Ectodermal cell (in vitro differentiated cells): ENCODE measurements at regions not wholly inside any gene's neighbourhood (a gene's known extent, or its start where the extent isn't known, plus 50 kb on each side); places are given as distances from the start of the nearest gene placed in this dataset.
"Not testable (repeated sequence)": the region's sequence is repeated elsewhere in the genome, so short reads cannot be mapped to it uniquely, and the experiment has no call there.

Experiments
- H3K27ac ChIP-seq: 2 replicates; pipeline ENCODE4 v1.7.0; 2013; ENCODE audit warnings: mild to moderate bottlenecking, low read depth, low read length; ENCODE audit not compliant: insufficient read depth, poor library complexity, severe bottlenecking
- H3K27me3 ChIP-seq: 2 replicates; pipeline ENCODE4 v1.7.0; 2013; ENCODE audit warnings: mild to moderate bottlenecking, low read length; ENCODE audit not compliant: insufficient read depth, control insufficient read depth, poor library complexity, severe bottlenecking
- H3K36me3 ChIP-seq: one replicate; pipeline ENCODE4 v1.7.0; 2013; ENCODE audit warnings: low read length; ENCODE audit not compliant: control insufficient read depth, insufficient read depth
- H3K4me1 ChIP-seq: one replicate; pipeline ENCODE4 v1.7.0; 2013; ENCODE audit warnings: low read length; ENCODE audit not compliant: control insufficient read depth, insufficient read depth
- H3K4me3 ChIP-seq: 2 replicates; pipeline ENCODE4 v1.7.0; 2013; ENCODE audit warnings: low read depth, low read length, control low read depth; ENCODE audit not compliant: insufficient read depth
- H3K9me3 ChIP-seq: 2 replicates; pipeline ENCODE4 v1.7.0; 2013; ENCODE audit warnings: mild to moderate bottlenecking, low read length, moderate library complexity; ENCODE audit not compliant: control insufficient read depth
- WGBS, 2 experiments: methylation state at CpG; one replicate each; pipeline ENCODE4 v1.1.7; 2013; ENCODE audit warnings: missing lambda C conversion rate in 2 of 2; 5-methylcytosine and 5-hydroxymethylcytosine counted together

DNA sequence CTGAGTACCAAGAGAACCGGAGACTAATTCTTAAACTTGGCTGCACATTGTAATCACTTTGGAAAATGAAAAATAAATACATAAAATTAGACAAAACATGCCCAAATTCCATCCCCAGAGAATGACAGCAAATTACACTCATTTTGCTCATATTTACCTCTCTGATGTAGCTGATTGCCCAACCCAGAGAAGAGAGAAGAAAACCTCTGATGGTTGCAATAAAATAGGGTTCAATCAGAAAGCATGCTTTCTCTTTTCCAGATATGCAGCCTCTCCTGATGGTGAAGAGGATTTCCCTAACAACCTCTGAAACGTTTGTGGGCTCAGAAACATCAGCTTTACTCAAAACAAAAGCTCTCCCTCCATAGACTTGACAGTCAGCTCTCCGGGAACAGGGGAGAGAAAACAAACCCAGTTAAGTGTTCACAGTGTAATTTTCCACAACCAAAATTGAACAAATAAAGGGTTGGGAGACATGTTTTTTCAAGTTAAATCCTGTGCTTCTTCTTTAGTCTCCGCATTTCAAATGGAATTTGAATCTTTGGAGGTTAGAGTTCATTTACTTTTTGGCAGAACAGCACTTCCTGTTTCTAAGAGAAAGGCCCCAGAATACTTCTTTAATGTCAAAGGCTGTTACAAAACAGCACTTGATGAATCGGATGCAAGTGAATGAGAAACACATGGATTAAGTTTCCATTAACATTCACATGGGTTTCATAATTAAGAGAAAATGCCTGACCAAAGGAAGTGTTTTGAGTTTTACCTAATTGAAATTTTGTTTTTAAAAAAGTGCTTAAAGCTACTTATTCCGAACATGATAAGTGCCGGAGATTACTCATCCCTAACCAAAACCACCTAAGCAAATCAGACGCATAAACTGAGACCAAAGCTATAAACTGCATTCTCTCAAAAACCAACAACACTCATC lies 570.1 kb upstream of the SYT4 start:
- H3K9me3 ChIP-seq, result no peaks in the 10 kb centered on the region
- H3K4me1 ChIP-seq, result peaks cover 15% of the 10 kb centered on the region
- H3K36me3 ChIP-seq, result no peaks in the 10 kb centered on the region
- no peak overlapping the region for H3K4me3 ChIP-seq
- 52 to 56% methylated on average over 8 of the region's 8 CpGs for WGBS, 2 experiments
- H3K27ac ChIP-seq, result no peak overlapping the region
- H3K27me3 ChIP-seq, result no peaks in the 10 kb centered on the region

DNA sequence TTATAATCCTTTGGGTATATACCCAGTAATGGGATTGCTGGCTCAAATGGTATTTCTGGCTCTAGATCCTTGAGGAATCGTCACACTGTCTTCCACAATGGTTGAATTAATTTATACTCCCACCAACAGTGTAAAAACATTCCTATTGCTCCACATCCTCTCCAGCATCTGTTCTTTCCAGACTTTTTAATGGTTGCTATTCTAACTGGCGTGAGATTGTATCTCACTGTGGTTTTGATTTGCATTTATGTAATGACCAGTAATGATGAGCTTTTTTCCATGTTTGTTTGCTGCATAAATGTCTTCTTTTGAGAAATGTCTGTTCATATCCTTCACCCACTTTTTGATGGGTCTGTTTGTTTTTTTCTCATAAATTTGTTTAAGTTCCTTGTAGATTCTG lies 572.5 kb upstream of the SYT4 start:
- H3K4me3 ChIP-seq, H3K27me3 ChIP-seq, H3K36me3 ChIP-seq, H3K9me3 ChIP-seq, H3K27ac ChIP-seq: not testable (repeated sequence)
- WGBS, 2 experiments, result 93 to 98% methylated on average over 2 of the region's 2 CpGs
- peaks cover 15% of the 10 kb centered on the region for H3K4me1 ChIP-seq

DNA sequence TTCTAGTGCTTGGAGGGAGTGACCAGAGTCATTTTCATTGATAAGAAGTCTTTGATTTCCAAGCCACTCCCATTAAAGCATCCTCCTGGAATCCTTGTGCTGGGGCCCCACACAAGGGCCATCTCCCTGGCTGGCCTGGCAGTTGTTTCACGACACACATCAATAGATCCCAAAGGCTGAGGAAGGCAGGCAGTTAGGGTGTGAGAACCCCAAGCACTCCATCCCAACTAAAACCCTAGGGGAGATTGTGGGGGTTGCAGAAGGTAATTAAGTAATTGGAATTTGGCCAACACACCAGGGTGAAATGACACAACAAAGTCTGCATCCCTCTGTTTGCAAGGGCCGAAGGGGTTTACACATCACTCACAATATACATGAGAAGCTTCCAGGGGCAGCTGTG lies 578.1 kb upstream of the SYT4 start:
- H3K27ac ChIP-seq, result no peak overlapping the region
- H3K4me1 ChIP-seq, result no peaks in the 10 kb centered on the region
- H3K36me3 ChIP-seq, result no peaks in the 10 kb centered on the region
- no peaks in the 10 kb centered on the region for H3K9me3 ChIP-seq
- no peaks in the 10 kb centered on the region for H3K27me3 ChIP-seq
- WGBS, 2 experiments, result 62 to 92% methylated on average over 1 to 2 of the region's 2 CpGs
- H3K4me3 ChIP-seq, result no peak overlapping the region

DNA sequence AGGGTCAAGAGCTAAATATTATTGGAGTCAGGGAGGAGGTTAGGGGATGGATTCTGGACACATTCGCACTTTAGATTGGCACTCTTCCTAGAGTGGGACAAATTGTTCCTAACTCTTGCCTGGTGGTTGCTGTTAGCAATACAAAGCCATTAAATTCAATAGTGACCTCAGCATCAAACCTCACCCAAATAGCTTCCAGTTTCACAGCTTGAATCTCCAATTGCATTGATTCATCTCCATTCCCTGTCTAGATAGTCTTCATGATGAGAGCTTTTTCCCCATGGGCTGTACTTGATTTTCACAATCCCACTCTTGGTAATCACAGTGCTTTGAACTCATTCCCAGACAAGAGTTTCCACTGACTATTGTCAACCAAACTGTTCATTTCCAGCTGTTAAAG lies 585.9 kb upstream of the SYT4 start:
- Histone ChIP-seq H3K27ac (no peak overlapping the region), H3K9me3 (no peaks in the 10 kb centered on the region), H3K4me3 (no peak overlapping the region), H3K36me3 (no peaks in the 10 kb centered on the region), H3K27me3 (no peaks in the 10 kb centered on the region), H3K4me1 (no peaks in the 10 kb centered on the region)
- WGBS, 2 experiments, result 92 to 97% methylated on average over 1 of the region's 1 CpG

DNA sequence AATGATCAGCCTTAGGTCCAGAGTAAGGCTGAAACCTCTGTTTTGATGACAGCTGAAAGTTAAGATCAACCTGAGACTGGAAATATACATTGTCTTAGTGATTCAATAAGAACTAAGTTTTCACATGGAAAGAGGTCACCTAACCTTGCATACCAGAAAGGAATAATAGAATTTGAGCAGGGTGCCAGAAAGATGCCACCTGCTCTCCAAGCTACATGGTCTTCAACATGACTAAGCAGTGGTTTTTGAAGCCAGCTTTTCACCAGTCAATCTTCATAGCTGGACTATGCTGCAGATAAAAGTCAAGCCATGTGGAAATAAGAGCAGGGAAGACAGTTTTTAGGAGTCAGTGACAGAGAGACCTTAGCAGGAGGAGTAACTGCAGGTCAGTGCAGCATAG lies 589.4 kb upstream of the SYT4 start:
- Histone ChIP-seq H3K36me3 (no peaks in the 10 kb centered on the region), H3K27me3 (no peaks in the 10 kb centered on the region), H3K4me1 (no peaks in the 10 kb centered on the region), H3K4me3 (no peak overlapping the region), H3K9me3 (no peaks in the 10 kb centered on the region), H3K27ac (no peak overlapping the region)

DNA sequence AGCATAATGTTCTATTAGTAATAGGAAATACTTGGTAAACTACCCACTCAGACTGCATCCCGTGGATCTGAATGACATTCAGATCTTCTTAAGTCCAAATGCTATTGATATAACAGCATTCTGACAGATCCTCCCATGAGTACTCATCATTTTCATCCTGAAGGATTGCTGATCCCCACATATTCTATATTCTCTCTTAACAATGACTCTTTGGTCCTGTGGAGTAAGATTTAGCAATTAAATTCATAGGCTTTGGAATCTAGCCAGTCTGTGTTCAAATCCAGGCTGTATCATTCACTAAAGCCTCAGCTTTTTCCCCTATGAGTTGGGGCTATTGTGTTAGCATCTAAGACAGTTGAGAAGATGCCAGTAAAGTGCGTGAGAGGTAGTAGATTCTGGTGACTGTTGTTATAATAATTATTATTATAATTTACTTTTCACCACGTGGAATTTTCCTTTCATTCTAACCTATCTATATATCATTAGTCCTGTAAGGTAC lies 591.3 kb upstream of the SYT4 start:
- no peaks in the 10 kb centered on the region for H3K36me3 ChIP-seq
- no peaks in the 10 kb centered on the region for H3K9me3 ChIP-seq
- H3K27me3 ChIP-seq, result no peaks in the 10 kb centered on the region
- WGBS, 2 experiments, result 91 to 100% methylated on average over 1 to 2 of the region's 3 CpGs
- H3K4me3 ChIP-seq, result no peak overlapping the region
- H3K4me1 ChIP-seq, result no peaks in the 10 kb centered on the region
- no peak overlapping the region for H3K27ac ChIP-seq

DNA sequence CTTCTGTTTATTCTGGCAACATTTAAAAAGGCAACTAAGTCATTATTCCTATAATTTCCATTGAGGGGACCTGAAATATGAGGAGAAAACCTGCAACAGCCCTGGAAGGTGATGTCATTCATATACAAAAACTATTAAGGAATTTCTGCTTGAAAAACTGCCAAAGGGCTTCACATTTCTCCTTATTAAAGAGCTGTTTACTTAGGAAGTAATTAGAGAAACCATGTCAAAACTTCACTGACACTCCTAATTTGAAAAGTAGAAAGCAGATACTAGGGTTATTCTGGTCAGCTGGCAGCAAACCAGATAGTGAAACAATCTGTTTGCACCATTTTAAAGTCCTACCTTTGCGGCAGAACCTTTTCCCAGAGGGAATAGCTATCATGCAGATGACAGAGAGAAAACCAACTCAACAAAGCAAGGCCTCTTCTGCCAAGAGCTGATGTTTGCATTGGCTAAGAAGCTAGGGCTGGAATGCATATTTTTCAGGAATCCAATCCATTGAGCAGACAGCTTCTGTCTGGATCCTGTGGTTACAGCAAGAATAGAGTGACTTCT lies 592.2 kb upstream of the SYT4 start:
- no peaks in the 10 kb centered on the region for H3K36me3 ChIP-seq
- no peaks in the 10 kb centered on the region for H3K9me3 ChIP-seq
- no peak overlapping the region for H3K27ac ChIP-seq
- 88 to 96% methylated on average over 1 of the region's 1 CpG for WGBS, 2 experiments
- no peaks in the 10 kb centered on the region for H3K4me1 ChIP-seq
- H3K4me3 ChIP-seq, result no peak overlapping the region
- H3K27me3 ChIP-seq, result no peaks in the 10 kb centered on the region

DNA sequence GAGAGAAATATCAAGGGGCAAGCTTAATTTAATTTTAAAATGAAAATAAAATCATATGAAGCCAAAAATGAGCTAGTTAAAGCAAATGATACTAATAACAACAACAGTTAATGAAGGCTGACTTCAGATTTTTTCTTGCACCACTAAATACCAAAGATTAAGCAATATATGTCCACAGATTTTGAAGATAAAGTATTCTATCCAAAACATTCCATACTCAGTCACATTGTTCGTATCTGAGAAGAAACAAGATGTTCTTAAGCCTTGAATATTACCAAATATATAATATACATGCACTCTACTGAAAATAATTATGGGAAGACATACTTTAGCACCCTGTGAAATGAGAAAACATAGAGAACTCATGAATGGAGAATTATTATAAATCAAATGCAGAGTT lies 593.3 kb upstream of the SYT4 start:
- Histone ChIP-seq H3K27me3 (no peaks in the 10 kb centered on the region), H3K36me3 (no peaks in the 10 kb centered on the region), H3K4me3 (no peak overlapping the region), H3K9me3 (no peaks in the 10 kb centered on the region), H3K27ac (no peak overlapping the region), H3K4me1 (no peaks in the 10 kb centered on the region)
- WGBS, 2 experiments, result 100% methylated on average over 1 of the region's 1 CpG; no CpG with 5 or more reads in 1 of the 2 experiments

DNA sequence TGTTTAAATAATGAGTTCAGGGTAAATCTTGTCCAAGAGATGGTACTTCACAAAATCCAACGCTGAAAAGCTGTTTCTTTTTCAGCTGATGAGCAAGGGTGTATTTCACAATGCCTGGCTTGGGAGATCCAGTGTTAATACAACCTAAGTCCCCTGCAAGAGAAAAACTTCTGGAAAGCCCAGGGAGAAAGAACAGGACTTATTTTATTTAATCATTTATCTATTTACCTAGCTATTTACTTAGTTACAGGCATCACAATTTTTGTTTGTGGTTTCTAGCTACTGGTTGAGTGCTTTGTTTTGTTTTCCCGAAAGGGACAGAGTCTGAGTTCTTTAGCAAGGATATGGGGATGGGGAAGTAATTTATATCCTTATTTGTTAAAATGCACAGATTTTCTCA lies 598.2 kb upstream of the SYT4 start:
- no peaks in the 10 kb centered on the region for H3K36me3 ChIP-seq
- H3K27me3 ChIP-seq, result no peaks in the 10 kb centered on the region
- no peaks in the 10 kb centered on the region for H3K4me1 ChIP-seq
- no peak overlapping the region for H3K4me3 ChIP-seq
- 83 to 88% methylated on average over 1 to 2 of the region's 2 CpGs for WGBS, 2 experiments
- no peak overlapping the region for H3K27ac ChIP-seq
- no peaks in the 10 kb centered on the region for H3K9me3 ChIP-seq

DNA sequence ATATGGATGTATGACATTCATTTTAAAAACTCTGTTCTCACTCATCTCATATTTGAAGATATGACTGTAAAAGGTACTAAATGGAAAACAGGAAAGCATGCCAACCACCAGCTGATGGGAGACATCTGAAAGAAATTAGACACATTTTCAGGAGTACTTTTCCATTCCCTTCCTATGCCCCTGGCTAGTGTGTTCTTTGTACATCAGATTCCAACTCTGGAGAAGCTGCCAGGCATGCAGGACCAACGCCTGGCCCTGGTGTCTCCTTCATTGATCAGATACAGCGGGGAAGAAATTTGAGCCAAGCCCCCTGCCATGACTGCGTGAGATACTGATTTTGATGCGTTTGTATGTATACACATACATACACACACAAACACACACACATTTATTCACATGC lies 599.0 kb upstream of the SYT4 start:
- Histone ChIP-seq H3K4me1 (no peaks in the 10 kb centered on the region), H3K36me3 (no peaks in the 10 kb centered on the region), H3K4me3 (no peak overlapping the region), H3K9me3 (no peaks in the 10 kb centered on the region), H3K27me3 (no peaks in the 10 kb centered on the region), H3K27ac (no peak overlapping the region)
- 90 to 94% methylated on average over 3 of the region's 4 CpGs for WGBS, 2 experiments
